Kasumi-1 (cell line): ENCODE measurements at regions not wholly inside any gene's neighbourhood (a gene's known extent, or its start where the extent isn't known, plus 50 kb on each side); places are given as distances from the start of the nearest gene placed in this dataset.

Source experiments
- DNase-seq, 2 experiments: peaks; one replicate each; lab custom pipeline; 2025; lab: John Stamatoyannopoulos, UW

GRCh38 chr13:37409756-37410155, 188.8 kb downstream of the POSTN start:
- no peak for DNase-seq

GRCh38 chr13:37407156-37407555, 191.4 kb downstream of the POSTN start:
- no peak for DNase-seq

GRCh38 chr13:37406031-37406430, 192.5 kb downstream of the POSTN start:
- no peak for DNase-seq

- no peak for DNase-seq
Observed at GRCh38 chr13:37403776-37404527, 194.6 kb downstream of the POSTN start.

- DNase-seq, result no peak
Observed at GRCh38 chr13:37401721-37402120, 196.8 kb downstream of the POSTN start.

GRCh38 chr13:37397535-37397934, 201.0 kb downstream of the POSTN start:
- DNase-seq, result no peak

GRCh38 chr13:37395544-37395943, 203.0 kb downstream of the POSTN start:
- no peak for DNase-seq

GRCh38 chr13:37392389-37392788, 206.2 kb downstream of the POSTN start:
- no peak for DNase-seq

- no peak for DNase-seq
Observed at GRCh38 chr13:37390735-37391134, 207.8 kb downstream of the POSTN start.

GRCh38 chr13:37385956-37386670, 212.5 kb downstream of the POSTN start:
- DNase-seq, result no peak

GRCh38 chr13:37385248-37385647, 213.3 kb downstream of the POSTN start:
- DNase-seq, result no peak

GRCh38 chr13:37383856-37384370, 214.7 kb downstream of the POSTN start:
- no peak for DNase-seq

- no peak for DNase-seq
Observed at GRCh38 chr13:37383046-37383445, 215.5 kb downstream of the POSTN start.

GRCh38 chr13:37382146-37382545, 216.4 kb downstream of the POSTN start:
- no peak for DNase-seq

GRCh38 chr13:37381502-37381901, 217.1 kb downstream of the POSTN start:
- DNase-seq, result no peak

- no peak for DNase-seq
Observed at GRCh38 chr13:37379841-37380240, 218.7 kb downstream of the POSTN start.

- DNase-seq, result no peak
Observed at GRCh38 chr13:37375724-37376123, 222.8 kb downstream of the POSTN start.

- no peak for DNase-seq
Observed at GRCh38 chr13:37375071-37375470, 223.5 kb downstream of the POSTN start.

GRCh38 chr13:37369616-37370015, 229.0 kb downstream of the POSTN start:
- no peak for DNase-seq

GRCh38 chr13:37368501-37368900, 230.1 kb downstream of the POSTN start:
- no peak for DNase-seq

GRCh38 chr13:37366044-37366770, 232.4 kb downstream of the POSTN start:
- DNase-seq, result no peak

- no peak for DNase-seq
Observed at GRCh38 chr13:37365496-37365895, 233.1 kb downstream of the POSTN start.

GRCh38 chr13:37364956-37365355, 233.6 kb downstream of the POSTN start:
- DNase-seq, result no peak
